Psoas muscle (tissue), 7 donors: ENCODE measurements at regions not wholly inside any gene's neighbourhood (a gene's known extent, or its start where the extent isn't known, plus 50 kb on each side); places are given as distances from the start of the nearest gene placed in this dataset.

Source experiments
- ATAC-seq, 4 donors: fragments of 200-7000 bp; cut with Tn5 transposase; one replicate each; pipeline ENCODE4 v1.9.1; 2020; ENCODE audit warnings: moderate library complexity in 3 of 4, mild to moderate bottlenecking in 2 of 4
- DNase-seq, 2 donors: peaks; one replicate each; pipeline ENCODE4 v3.0.0-alpha.2; 2020
- H3K27ac ChIP-seq: fragments of 200-600 bp; one replicate; pipeline ENCODE4 v1.8.0; 2022
- H3K27me3 ChIP-seq, 3 donors: fragments of 200-600 bp in 1 of 3; one replicate each; pipeline versions ENCODE4 v1.6.1 to v1.8.0; 2013 to 2022; ENCODE audit warnings: low read length in 2 of 3, mild to moderate bottlenecking in 2 of 3, moderate library complexity in 1 of 3; ENCODE audit not compliant: insufficient read depth in 3 of 3
- H3K36me3 ChIP-seq, 2 donors: fragments of 200-600 bp in 1 of 2; one replicate each; pipeline versions ENCODE4 v1.6.1 to v1.8.0; 2013 to 2022; ENCODE audit warnings: low read depth in 1 of 2, mild to moderate bottlenecking in 1 of 2, moderate library complexity in 1 of 2; ENCODE audit not compliant: insufficient read depth in 1 of 2
- H3K4me1 ChIP-seq: fragments of 200-600 bp; one replicate; pipeline ENCODE4 v1.8.0; 2022
- H3K4me3 ChIP-seq: fragments of 200-600 bp; one replicate; pipeline ENCODE4 v1.8.0; 2022; ENCODE audit warnings: mild to moderate bottlenecking
- H3K9me3 ChIP-seq: fragments of 200-600 bp; one replicate; pipeline ENCODE4 v1.8.0; 2022
- WGBS, 3 donors: extraction: QIAGEN DNeasy Blood & Tissue Kit; methylation state at CpG; one replicate each; pipeline versions ENCODE4 v1.1.6 to v1.1.7; 2013; 5-methylcytosine and 5-hydroxymethylcytosine counted together
- intact Hi-C, 2 donors: fragments of 100-400 bp; cut with DNase I; formaldehyde crosslinking; loops; one replicate each; pipeline versions ENCODE4 v1.11.0 to v1.14.2; 2022
- TF ChIP-seq, protein P1 (sequence below): fragments of 200-600 bp; IDR thresholded peaks from one replicate; pipeline ENCODE4 v1.8.0; 2022; ENCODE audit warnings: antibody characterized with exemption
- donor health status: healthy with polysubstance abuse.
- donor health status: DM: no; HTN: no; CAD: no; lungs with moderate emphysema.
- donor health status: Bipolar disorder and iron deficiency.
- donor health status: healthy.
- donor health status: DM: yes; HTN: yes; CAD: no.
- donor health status: DM: no; HTN: no; CAD: no.
- donor health status: DM: yes; HTN: yes; CAD: no.

- DNase-seq (no peak), ATAC-seq (no peak)
- Histone ChIP-seq H3K36me3 (no peaks in the 10 kb centered on the region), H3K4me3 (no peak overlapping the region), H3K27me3 (no peaks in the 10 kb centered on the region), H3K4me1 (no peaks in the 10 kb centered on the region), H3K9me3 (no peaks in the 10 kb centered on the region), H3K27ac (no peak overlapping the region)
- WGBS, 3 donors, result 67 to 81% (median 81%) methylated on average over 2 of the region's 2 CpGs
- intact Hi-C loops, result no loop called here
- TF ChIP-seq, protein P1, sequence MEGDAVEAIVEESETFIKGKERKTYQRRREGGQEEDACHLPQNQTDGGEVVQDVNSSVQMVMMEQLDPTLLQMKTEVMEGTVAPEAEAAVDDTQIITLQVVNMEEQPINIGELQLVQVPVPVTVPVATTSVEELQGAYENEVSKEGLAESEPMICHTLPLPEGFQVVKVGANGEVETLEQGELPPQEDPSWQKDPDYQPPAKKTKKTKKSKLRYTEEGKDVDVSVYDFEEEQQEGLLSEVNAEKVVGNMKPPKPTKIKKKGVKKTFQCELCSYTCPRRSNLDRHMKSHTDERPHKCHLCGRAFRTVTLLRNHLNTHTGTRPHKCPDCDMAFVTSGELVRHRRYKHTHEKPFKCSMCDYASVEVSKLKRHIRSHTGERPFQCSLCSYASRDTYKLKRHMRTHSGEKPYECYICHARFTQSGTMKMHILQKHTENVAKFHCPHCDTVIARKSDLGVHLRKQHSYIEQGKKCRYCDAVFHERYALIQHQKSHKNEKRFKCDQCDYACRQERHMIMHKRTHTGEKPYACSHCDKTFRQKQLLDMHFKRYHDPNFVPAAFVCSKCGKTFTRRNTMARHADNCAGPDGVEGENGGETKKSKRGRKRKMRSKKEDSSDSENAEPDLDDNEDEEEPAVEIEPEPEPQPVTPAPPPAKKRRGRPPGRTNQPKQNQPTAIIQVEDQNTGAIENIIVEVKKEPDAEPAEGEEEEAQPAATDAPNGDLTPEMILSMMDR, result no peak
Measured at GRCh38 chr1:79530055-79530454, 523.5 kb upstream of the ADGRL4 start.

DNA sequence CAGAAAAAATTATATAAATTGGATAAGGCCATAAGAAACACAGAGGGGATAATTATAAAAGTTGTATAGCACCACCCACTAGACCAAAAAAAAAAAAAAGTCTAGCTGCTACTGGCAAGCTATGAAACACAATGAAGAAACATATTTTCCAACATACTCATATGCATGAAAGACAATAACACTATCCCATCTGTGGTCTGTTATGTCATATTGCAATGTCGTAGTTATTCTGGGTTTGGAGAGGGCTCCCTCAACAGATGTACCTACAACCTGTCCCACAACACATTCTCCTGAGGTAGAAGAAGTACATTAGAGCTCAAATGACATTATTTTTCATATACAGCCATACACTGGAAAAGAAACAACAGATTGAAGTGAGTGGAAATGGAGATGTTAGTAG is 517.6 kb upstream of the ADGRL4 start:
- 60 to 71% (median 69%) methylated on average over 1 of the region's 1 CpG for WGBS, 3 donors
- Histone ChIP-seq H3K27me3 (no peaks in the 10 kb centered on the region), H3K9me3 (peaks cover 8% of the 10 kb centered on the region), H3K36me3 (no peaks in the 10 kb centered on the region), H3K4me1 (no peaks in the 10 kb centered on the region), H3K4me3 (no peak overlapping the region), H3K27ac (no peak overlapping the region)
- no peak for ATAC-seq
- DNase-seq, result no peak
- intact Hi-C loops, result no loop called here
- TF ChIP-seq, protein P1, result no peak

- intact Hi-C loops, result no loop called here
- no peaks in the 10 kb centered on the region for H3K27me3 ChIP-seq
- H3K9me3 ChIP-seq, result peaks cover 8% of the 10 kb centered on the region
- 60 to 69% (median 63%) methylated on average over 4 of the region's 4 CpGs for WGBS, 3 donors
- no peaks in the 10 kb centered on the region for H3K4me1 ChIP-seq
- no peak overlapping the region for H3K27ac ChIP-seq
- no peak overlapping the region for H3K4me3 ChIP-seq
- ATAC-seq (no peak), DNase-seq (no peak)
- no peaks in the 10 kb centered on the region for H3K36me3 ChIP-seq
- TF ChIP-seq, protein P1, result no peak
Measured at GRCh38 chr1:79519084-79519760, 512.7 kb upstream of the ADGRL4 start.

DNA sequence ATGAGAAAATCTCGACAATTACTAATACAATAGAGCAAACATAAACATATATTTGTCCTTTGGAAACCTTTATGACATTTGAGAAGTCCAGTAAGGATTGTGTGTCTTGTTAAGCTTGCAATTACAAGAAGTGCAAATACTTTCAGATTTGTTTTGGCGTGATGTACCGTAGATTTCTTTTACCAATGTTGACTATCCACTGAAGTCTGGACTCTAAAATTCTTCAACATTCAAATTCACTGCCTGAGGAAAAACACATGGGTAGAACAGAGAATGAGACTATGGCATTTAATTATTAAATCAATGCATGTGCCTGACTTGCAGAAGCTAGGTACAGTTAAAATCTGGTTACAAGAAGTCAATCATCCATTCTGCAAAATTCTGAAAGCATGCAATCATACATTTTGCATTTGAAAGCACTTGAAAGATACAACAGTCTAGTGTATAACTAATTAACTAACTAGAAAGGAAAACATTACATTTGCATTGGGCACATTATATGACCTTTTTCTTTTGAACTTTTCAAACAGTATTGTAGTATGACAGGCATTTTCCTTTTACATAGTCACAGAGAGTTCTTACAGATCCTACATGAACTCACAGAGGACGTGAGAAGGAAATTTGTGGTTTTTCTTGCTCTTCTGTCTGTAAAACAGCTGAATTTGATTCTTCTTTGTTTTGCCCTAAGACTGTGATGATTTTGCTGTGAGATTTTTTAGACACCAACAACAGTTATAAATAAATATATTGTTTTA is 511.1 kb upstream of the ADGRL4 start:
- ATAC-seq (no peak), DNase-seq (no peak)
- peaks cover 5% of the 10 kb centered on the region for H3K9me3 ChIP-seq
- H3K27me3 ChIP-seq, result no peaks in the 10 kb centered on the region
- 75 to 83% (median 81%) methylated on average over 4 of the region's 4 CpGs for WGBS, 3 donors
- no peak overlapping the region for H3K4me3 ChIP-seq
- H3K36me3 ChIP-seq, result no peaks in the 10 kb centered on the region
- TF ChIP-seq, protein P1, result no peak
- intact Hi-C loops, result no loop called here
- H3K4me1 ChIP-seq, result no peaks in the 10 kb centered on the region
- H3K27ac ChIP-seq, result no peak overlapping the region
